COLO668 (cell line): ENCODE measurements at regions not wholly inside any gene's neighbourhood (a gene's known extent, or its start where the extent isn't known, plus 50 kb on each side); places are given as distances from the start of the nearest gene placed in this dataset.
A peak's percentile ranks its signal among the peaks of the same experiment; 100 is the strongest.

Experiments
- DNase-seq: peaks from one replicate; lab custom pipeline; 2025; ENCODE audit not compliant: unreplicated experiment; lab: John Stamatoyannopoulos, UW

DNA sequence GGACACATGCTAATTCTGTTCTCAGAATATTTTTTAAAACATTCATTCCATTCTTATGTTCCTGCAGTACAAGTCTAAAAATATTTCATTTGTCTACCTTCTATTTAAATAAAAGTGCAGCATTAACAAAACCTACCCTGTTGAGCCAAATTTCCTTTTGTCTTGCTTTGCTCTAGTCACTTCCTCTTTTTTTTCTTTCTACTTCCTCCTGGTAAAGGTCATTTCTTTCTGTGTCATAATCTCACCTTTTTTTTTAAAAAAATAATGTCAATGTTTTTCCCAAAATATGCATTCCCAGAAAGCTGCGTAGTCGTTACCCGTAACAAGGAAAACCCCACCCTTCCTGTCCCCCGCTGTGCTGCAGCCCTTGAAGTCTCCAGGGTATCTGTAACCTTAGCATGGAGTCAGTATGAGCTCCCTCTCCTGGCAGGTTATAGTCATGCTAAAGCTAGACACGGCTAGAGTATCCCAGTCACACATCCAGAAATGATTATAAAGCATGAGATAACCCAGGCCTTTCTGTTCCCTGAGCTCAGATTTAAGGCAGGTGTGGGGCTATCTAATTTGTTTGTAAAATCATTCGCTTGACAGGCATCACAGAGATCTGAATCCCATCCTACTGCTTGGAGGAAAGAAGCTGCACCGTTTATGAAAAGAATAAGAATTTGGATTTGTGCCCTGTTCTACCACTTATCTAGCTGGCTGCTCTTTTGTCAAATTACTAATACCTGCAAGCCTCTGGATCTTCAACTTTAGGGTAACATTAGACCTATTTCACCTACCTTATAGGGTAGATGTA lies 51.1 kb upstream of the EED start:
- DNase-seq = peak; percentile 62

DNA sequence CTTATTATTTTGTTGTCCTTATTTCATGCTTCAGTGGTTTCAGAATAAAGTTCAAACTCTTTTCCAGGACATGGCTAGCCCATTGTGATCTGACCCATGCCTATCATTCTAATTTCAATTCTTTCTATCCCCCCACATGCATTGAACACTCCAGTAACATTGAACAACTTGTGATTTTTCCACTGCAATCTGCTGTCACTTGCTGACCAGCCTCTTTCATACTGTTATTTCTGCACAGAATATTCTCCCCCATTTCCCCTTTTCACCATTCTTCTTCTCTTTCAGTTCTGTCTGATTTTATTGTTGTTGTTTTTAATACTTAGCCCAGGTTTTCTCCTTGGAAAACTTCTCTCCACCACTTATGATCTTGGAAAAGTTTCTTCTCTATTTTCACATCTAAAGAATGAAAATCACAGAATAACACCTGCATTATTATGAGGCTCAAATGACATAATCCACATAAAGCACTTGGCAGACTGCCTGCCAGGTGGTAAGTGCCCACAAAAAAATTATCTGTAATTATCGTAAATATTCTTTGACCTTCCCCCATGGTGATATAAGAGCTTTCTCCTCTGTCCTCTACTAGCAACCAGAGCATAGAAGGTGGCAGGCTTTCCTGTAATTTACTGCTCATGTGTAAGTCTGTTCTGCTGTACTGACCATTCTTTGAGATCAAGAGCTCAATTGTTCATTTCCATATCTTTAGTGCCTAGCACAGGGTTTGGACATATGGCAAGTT lies 51.9 kb upstream of the EED start:
- peak; percentile 24 for DNase-seq

DNA sequence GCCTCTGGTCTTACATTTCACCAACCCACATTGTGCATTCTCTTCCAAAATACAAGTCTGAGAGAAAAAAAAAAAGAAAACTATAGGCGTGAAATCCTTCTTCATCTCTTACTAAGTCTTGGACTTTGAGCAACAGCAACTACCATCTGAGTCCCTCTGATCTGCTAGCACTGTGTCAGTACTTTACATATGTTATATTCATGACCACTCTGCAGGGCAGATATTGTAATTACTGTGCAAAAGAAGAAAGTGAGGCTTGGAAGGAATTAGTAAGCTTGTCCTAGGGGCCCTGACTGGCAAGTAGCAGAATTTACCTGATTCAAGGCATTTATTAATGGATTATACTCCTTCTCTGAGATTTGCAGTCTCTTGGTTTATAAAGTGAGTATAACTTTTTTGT lies 52.7 kb upstream of the EED start:
- no peak for DNase-seq

DNA sequence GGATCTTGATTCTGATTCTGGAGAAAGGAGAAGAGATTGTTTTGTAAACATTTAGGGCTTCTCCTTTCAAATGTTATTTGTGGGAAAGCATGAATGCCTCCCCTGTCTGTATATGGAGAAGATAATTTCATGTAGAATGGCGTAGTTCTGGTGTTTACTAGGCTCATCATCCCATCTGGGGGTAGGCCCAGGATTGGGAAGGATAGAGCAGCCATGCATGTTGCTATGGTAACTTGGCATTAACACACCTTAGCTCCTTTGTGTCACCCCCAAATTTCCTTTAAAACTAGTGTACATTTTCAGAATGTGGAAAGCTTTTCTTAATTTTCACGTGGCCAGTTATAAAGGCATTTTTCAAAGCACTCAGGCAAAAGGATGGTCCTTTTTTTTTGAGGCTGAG lies 57.5 kb upstream of the EED start:
- no peak for DNase-seq

DNA sequence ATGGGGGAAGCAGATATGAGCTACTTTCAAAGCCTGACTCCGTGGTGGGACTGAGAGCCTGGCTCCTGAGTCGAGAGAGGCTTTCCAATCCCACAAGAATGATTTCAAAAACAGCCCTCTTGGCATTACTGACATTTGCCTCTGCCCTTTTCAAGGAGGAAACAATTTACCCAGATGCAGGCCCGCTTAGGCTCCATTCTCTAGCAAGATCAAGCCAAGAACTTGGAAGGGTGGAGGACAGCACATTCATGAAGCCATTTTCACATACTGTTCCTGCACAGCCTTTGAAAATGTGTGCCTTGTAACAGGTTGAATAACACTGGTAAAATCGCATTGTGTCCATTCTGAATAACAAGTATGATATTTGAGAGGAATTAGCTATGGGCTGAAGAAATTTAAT lies 58.2 kb upstream of the EED start:
- no peak for DNase-seq

DNA sequence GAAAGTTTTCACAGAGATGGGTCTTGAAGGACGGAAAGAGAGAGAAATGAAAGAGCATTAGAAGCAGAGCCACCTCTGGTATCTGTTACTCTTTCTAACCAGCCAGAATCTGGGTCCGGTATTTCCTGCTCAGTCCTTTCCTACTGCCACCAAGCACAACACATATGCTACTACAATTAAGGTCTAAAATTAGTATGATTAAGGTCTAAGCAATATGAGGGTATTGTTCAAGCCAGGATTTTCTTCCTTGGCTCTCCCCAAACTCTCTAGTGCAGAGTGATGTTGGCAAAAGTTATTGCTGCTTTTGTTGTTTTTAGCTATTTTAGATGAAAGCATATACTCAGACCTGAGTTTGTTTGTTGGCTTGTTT lies 59.2 kb upstream of the EED start:
- no peak for DNase-seq

DNA sequence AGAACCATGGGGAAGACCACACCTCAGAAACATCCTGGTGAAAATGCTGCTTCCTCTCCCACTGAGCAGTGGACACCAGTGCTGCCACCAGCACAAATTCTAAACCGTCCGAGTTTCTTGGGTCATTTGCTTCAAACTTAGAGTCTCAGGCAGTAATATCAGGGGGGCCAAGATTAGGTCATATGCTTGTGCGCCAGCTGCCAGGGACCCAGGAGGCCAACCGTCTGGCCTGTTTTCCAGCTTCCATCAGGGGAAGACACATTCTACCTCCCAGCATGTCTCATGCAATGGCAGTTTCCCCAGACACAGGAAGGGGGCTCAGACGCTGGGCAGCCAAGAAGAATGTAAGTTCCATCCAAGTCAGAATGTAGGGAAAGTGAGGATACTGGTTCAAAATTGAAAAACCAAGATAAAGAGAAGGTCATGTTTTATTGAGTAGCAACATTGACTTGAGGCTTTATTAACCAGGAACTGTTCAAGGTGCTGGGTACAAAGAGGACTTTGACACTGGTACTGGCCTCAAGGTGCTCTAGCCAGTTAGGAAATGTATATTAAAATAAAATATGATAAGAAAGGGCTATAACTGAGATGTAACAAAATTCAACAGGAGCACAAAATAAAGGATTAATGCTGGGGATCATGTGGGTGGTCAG lies 59.7 kb upstream of the EED start:
- DNase-seq = no peak

DNA sequence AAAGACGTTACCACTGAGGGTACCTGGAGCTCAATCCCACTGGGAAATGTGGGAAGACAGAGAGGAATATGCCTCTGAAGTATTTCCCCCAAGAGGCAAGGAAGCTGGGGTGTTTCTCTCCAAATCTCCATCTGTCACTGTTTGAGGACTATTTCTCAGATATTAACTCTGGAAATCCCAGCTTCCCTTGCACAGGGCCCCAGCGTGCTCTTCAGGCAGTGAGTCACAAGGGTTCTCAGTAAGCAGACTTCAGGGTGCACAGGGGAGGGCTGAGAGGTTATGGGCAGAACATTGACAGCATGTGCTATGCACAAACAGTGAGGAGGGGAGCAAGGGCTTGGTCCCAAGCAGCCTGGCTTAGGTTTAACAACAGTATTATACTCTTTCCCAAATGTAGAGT lies 60.9 kb upstream of the EED start:
- DNase-seq = no peak

DNA sequence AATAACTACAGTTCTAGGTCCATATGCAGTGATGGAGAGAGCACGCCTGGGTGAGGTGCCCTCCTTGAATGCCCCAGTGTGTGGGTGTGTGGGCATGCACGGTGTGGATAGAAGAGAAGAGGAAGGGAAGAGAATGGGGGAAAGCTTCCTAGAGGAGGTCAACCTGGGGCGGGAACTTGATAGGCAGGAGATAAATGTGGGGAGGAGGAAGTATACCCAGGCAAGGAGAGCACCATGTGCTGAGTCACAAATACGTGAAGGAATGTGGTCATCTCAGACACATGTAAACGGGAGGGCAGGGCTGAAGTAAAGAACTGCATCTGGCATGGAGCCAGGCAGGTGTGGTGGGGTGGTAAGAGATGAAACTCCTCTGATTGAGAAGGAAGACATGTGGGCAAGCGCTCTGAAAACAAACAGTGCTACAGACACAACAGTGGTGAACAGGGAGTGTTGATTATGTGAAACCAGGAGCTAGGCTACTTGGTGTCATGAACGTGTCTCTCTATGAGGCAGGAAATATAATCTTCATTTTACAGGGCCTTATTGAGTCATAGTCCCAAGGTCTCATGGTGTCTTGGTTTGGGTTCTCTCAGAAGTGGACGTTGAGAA lies 61.5 kb upstream of the EED start:
- DNase-seq = peak; percentile 38

DNA sequence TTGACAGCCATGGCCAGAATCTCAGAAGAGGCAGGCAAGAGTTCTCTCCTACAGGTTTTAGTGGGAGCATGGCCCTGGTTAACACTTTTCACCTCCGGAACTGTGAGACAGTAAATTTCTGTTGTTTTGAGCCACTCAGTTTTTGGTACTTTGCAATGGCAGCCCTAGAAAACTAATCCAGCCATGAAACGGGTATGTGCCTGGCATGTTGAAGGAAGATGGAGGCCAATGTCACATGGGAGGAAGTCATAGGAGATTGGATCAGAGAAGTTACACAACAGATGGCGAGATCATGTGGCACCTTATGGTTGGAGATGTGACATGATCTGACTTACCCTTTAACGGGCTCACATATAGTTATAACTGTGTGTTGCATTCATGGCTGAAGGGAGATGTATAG lies 63.2 kb upstream of the EED start:
- DNase-seq = no peak

DNA sequence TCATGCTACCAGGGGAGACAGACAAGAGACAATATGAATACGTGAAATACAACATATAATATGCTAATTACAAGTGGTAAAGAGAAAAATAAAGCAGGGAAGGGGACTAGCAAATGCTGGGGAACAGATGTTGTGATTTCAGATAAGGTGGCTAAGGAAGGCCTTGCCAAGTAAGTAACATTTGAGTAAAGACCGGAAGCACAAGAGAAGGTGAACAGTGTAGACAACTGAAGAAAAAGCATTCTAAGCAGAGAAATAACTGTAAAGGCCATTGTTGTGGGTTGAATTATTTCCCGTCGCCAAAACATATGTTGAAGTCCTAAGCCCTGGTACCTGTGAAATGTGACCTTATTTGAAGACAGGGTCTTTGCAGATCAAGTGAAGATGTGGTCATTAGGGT lies 63.7 kb upstream of the EED start:
- no peak for DNase-seq

DNA sequence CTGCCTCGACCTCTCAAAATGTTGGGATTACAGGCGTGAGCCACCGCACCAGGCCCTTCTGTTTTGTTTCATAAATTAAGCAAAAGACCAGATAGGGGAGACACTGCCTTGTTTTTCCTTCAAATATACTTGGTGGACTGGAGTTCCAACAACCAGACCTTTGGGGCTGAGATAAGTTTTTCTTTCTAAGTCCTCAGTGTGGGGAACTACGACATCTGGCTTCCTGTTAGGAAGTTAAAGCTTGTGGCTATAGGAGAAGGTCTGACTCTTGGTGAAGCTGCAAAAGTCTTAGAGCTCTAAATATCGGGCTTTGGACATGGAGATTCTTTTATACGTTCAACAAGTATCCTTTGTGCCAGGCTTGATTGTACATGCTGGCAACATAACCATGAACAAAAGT lies 64.1 kb upstream of the EED start:
- no peak for DNase-seq

DNA sequence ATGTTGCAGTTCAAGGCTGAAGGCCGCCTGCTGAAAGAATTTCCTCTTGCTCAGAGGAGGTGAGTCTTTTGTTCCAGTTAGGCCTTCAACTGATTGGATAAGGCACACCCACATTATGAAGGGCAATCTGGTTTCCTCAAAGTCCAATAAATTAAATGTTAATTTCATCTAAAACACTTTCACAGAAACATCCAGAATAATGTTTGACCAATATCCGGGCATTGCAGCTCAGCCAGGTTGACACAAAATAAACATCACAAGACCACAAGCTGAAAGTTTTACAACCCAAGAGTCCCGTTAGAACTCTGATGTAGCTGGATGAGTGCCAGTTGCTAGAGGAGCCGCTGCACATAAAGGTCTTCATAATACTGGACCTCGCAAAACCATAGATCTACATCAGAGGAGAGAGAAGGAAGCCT lies 64.9 kb upstream of the EED start:
- no peak for DNase-seq

DNA sequence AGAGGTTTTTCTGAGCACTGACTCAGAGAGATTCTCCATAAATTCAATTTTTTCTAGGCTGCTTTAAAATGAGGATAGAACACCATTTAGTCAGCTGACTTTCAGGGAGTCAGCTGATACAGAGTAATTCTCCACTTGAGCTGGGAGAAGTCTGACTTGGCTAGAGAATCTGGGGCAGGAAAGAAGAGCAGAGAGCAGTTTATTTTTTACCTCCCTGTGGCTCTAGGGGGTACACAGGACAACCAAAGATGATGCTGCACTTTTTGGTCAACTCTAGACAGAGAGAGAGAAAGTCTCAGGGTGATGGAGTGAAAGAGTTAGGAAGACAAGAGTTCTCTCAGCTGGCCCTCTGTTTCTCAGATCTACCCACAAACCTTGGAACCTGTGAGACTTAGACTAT lies 67.3 kb upstream of the EED start:
- no peak for DNase-seq

DNA sequence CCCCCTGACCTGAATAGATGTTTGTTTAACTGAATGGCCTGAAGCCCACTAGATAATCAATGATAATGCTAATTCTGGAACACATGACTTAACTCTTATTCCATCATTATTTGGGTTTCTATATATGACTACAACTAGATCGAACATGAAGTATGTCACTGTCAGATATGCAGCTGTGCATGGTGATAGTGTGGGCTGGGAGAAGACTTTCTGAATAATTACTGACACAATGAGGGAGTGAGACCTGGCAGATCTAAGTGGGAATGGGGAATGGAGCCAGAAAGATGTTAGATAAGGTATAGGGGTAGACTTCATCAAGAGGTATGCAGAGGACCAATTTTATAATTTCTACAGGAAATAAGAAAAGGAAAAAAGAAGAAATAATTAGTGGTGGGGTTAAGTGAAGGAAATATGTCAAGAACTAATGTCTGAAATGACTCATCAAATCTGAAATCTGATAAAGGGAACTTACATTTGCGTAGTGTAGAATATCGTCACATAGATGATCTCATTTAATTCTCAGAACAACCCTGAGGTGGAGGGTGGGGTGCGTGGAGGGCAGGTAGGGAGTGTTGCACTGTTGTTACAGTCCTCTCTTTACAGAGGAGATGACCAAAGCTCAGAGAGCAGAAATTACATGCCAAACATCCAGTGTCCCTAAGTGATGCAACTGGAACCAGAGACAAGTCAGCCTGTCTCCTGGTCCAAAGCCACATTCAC lies 68.2 kb upstream of the EED start:
- no peak for DNase-seq

DNA sequence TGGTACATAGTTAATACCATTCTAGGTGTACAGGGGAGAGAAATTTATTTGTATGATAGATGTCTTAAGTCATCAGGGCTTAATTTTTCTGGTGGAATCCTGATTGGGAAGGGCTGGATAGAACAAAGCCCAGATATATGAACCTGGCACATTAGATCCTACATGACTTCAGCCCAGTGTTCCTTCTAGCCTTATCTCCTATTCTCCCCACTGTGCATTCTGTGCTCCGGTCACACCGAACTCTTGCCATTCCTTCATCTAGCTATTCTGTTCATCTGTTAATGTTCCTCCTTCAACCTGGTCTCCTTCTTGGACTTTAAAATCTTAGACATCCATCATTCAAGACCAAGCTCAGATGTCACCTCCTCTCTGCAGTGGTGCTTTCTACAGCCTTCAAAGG lies 68.9 kb upstream of the EED start:
- DNase-seq = no peak

DNA sequence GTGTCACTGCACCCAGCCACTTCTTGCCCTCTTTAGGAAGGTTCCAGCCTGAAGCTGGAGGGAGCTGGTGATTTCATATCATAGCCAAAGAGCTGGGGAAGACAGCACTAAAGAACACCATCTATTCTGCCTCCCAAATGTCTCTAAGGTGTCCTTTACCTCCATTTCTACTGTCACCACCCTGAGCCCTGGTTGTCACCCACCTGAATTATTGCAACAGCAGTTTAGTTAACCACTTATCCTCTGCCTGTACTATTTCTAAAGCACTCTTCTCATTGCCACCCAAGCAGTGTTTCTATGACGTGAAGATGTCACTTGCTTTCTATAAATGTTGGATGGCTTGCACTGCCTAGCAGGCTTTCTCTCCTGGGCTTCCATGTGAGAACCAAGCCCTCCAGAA lies 69.4 kb upstream of the EED start:
- DNase-seq = no peak

DNA sequence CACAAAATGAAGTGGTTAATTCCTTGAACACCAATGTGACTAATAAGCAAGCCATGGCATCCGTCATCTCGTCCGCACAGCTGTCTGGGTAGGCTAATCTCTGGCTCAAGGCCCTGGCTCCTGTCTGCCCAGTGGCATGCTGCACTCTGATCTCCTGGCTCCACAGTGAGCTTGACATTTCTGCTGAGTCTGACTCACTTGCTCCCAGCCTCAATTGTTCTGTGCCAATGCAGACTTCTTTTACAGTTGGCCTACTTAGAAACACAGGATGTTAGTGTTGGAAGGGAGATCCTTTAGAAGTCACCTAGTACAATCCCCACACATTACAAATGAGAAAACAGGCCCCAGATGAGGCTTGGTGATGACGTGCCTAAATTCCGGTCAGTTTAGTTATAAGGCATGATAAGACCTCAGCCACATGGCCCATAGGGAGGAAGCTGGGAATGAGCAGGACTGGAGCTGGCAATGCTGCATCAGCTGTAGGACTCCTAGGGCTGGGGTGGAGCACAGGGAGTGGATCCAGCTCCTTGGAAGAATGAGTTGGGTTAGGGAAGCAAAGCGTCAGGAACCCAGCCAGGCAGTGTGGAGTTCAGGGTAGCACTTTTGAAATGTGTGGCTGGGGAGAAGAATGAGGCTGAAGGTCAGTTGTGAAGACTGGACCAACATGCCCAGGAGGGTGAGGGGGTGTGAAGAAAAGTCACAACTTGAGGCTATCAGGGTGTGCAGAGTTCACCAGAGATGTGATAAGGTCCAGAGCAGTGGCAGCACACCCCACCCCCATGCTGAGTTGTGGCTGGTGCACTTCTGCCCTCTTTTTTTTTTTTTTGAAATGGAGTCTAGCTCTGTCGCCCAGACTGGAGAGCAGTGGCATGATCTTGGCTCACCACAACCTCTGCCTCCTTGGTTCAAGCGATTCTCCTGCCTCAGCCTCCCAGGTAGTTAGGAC lies 70.2 kb upstream of the EED start:
- no peak for DNase-seq

DNA sequence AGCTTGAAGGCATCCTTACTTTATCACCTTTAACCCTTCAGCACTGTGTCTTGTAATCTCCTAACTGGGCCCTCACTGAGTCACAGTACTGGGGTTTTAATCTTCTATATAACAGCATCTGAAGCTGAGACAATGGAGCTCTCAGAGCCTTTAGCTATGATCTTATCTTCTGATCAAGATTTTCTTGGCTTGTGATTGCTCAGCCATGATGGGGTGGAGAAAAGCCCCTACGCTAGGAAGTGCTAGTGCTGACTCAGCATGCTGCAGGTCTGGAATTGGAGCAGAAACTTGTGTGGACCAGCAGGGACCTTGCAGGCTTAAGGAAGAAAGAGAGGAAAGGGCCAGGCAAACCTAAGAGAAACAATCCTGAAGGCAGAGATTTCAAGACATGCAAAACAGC lies 71.7 kb upstream of the EED start:
- DNase-seq = no peak

DNA sequence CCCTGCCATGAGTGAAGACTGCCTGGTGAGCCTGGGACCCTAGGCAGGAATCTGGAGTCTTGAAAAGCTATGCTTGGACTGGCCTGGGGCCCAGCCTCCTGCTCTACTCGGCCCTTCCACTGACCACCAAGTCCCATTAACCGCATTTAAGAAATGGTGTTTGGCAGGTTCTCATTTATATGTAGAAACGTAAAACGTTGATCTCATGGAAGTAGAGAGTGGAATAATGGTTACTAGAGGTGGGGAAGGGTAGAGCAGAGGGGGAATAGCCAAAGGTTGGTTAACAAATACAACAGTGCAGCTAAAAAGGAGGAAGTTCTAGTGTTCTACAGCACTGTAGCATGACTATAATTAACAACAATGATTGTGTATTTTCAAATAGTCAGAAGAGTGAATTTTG lies 72.9 kb upstream of the EED start:
- no peak for DNase-seq
